COLO668 (cell line): ENCODE measurements at regions not wholly inside any gene's neighbourhood (a gene's known extent, or its start where the extent isn't known, plus 50 kb on each side); places are given as distances from the start of the nearest gene placed in this dataset.

ENCODE experiments used
- DNase-seq: peaks from one replicate; lab custom pipeline; 2025; ENCODE audit not compliant: unreplicated experiment; lab: John Stamatoyannopoulos, UW

DNA sequence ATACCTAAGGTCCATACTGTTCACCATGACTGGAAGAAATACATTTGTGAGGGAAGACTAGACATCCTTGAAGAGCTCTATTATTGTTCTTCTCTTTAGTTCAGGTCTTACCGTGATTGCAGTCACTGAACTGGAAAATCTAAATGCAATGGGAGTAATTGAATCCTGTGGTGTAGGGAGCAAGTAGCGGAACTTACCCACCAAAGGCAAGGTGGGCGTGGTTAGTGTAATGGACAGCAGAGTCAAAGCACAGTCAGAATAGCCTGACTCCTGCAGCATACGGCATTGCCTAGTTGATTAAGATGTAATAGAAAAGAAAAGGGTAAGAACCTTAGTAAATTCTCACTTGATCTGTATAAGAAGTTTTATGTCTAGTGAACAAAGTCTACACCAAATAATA, 679.7 kb upstream of the EPHA7 start:
- DNase-seq: no peak

DNA sequence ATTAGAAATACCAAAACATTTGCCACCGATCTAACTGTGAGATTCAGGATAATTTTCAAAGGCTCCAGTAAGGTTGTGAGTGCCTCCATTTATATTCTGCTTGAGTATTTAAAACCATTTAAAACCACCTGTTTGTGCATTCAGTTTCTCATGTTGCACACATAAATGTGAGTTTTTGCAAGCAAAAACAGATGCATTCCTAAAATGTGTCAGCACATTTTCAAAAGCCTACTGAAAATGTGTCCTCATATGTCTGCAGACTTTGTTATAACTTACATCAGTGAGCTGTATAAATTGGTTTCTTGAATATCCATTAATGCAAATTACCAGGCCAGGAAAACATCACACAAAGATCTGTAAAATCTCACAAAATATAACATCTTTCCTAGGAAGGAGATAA, 676.6 kb upstream of the EPHA7 start:
- DNase-seq: no peak

DNA sequence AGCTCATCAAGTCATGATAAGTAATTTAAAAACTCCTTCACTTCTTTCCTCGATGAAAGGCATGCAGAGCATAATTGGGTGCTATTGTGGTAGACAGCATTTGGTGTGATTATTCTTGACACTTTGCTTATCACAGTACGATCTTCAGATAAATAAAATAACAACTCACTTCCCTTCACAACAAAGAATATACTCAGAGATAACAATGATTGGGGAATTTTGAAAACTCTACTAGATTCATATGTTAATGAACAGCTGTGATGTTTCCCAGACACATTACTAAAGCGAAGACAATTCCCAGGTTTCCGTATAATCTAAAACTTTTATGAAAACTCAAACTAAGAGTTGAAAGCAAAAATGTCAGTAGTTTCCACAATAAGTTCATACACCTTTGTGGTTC, 670.6 kb upstream of the EPHA7 start:
- no peak for DNase-seq

GRCh38 chr6:94088870-94089269, 669.5 kb upstream of the EPHA7 start:
- DNase-seq: no peak

- DNase-seq: no peak
Observed at GRCh38 chr6:94074764-94075163, 655.4 kb upstream of the EPHA7 start.

DNA sequence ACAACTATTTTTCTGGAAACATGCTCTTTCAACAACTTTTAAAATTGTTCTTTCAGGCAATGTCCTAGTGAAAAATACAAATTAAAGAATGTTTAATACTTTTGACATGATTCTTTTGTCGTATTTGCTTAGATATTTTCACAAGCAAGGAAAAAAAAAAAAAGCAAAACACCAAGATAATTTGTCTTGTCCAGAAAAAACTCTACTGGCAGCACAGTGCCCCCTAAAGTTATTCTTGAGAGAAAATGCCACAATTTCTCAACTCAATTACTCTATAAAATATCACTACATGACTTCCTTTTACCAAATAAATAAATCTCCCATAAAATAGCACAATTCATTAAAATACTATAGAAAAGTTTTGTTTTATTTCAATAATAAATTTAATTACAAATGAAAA, 652.5 kb upstream of the EPHA7 start:
- DNase-seq: no peak

DNA sequence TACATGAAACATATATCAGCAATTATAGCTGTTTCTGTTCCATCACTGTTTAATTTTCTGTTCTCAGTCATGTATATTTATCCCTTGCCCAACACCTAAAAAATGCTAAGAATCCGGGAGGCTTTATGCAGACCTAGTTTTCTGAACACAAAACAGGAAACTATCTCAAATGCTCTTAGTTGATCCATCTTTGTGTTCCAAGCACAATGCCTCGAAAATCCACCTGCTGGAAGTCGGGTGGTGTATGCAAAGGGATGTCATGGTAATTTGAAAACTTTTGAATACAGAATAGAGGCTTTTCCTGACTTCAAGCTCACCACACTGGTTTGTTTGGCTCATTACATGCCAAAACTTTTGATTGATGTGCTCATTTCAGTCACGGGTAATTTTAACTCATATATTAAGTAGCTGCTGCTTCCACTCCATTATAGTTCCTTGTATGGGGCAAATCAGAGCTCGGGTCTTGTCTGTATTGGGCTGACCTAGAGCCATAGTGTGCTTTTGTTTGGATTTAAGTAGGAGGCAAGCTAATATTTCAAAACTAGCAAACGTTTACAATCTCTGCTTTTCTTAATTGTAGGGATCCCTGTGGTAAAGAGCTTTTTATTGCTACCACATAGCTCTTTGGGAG, 646.5 kb upstream of the EPHA7 start:
- DNase-seq: no peak

GRCh38 chr6:94052749-94053148, 633.4 kb upstream of the EPHA7 start:
- no peak for DNase-seq

- no peak for DNase-seq
Observed at GRCh38 chr6:94050515-94050914, 631.2 kb upstream of the EPHA7 start.

- DNase-seq: no peak
Observed at GRCh38 chr6:94049001-94049400, 629.6 kb upstream of the EPHA7 start.

DNA sequence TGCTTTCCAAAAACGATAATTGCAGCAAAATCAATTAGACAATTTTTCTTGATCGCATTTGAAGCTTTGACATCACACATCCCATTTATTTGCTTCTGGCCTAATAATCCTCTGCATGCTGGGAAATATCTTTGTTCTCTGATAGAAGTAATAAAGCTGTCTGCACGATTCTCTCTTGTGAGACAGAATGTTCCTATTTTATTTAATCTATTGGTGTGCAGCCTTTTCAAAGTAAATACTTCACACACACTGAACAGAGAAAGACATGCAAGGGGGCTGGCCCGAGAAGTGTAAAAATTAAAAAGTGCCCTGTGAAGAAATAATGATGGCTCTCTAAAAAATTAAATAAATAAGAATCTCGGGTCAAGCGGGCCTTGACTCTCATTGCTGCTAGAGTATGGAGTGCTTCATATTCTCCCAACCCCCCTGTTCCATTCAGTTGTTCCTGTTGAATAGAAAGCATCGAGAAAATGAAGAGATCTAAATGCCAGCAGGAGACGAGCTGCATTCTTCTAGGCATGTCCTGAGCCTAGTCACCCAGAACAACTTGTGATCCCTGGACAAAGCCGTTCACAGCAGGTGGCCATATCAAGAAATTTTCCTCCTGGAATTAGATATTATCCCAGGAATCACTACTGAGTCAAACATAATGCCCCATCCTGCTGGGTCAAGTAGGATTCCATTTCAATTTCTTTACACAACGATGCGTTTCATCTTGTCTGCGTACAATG, 625.9 kb upstream of the EPHA7 start:
- DNase-seq: no peak

- no peak for DNase-seq
Observed at GRCh38 chr6:94041945-94042709, 622.8 kb upstream of the EPHA7 start.

GRCh38 chr6:94036024-94036423, 616.7 kb upstream of the EPHA7 start:
- DNase-seq: no peak

GRCh38 chr6:94027374-94027773, 608.0 kb upstream of the EPHA7 start:
- DNase-seq: no peak

GRCh38 chr6:94026575-94026974, 607.2 kb upstream of the EPHA7 start:
- DNase-seq: no peak

GRCh38 chr6:94005835-94006234, 586.5 kb upstream of the EPHA7 start:
- no peak for DNase-seq

DNA sequence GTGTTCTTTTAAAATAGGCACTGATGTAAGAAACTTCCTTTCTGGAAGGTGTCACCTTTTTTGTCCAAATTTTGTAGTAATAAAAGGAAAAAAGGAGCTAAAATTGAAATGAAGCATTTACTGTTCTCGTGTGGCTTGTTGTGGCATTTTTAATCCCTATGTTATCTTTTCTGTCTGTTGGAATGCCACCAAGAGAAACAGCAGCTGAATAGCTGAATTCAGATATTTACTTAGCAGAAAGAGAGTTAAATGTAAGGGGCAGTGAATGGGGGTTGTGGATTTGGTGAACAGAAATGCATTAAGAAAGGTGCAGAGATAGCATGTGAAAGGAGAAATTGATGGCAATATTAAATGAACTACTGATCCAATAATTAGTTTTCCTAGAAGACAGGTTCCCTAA, 573.6 kb upstream of the EPHA7 start:
- DNase-seq: no peak

DNA sequence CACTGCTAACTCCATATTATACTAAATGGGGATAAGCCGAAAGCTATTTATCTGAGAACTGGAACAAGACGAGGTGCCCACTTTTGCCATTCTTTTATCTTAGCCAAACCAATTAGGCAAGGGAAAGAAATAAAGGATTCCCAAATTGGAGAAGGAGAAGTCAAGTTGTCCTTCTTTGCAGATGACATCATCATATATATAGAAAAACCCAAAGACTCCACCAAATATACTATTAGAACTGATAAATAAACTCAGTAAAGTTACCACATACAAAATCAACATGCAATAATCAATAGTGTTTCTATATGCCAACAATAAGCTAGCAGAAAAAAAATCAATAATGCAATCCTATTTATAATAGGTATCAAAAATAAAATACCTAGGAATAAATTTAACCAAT, 570.3 kb upstream of the EPHA7 start:
- no peak for DNase-seq

DNA sequence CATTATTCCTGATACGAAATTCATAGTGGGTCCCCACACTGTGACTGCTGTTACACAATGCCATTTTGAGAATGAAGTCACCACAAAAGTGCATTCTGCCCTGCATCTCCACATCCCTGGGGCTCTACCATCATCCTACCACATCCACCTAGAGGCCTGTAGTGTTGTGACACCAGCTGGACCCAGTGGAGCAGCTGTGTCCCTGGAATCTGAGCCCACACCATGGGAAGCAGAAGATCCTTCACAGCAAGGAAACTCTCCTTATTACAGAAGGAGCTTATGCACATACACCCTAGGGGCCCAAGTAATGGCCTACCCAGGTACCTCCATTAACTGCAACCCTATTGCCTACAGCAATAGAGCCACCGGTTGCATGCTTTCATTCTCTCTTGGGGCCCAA, 566.6 kb upstream of the EPHA7 start:
- no peak for DNase-seq

GRCh38 chr6:93975159-93975558, 555.8 kb upstream of the EPHA7 start:
- DNase-seq: no peak

GRCh38 chr6:93974332-93974731, 555.0 kb upstream of the EPHA7 start:
- DNase-seq: no peak

GRCh38 chr6:93972791-93973190, 553.4 kb upstream of the EPHA7 start:
- DNase-seq: no peak
